GM12864 (cell line): ENCODE measurements at regions not wholly inside any gene's neighbourhood (a gene's known extent, or its start where the extent isn't known, plus 50 kb on each side); places are given as distances from the start of the nearest gene placed in this dataset.

Experiments
- DNase-seq: peaks from one replicate; pipeline ENCODE4 v3.0.0-alpha.2; 2011; ENCODE audit warnings: low read depth
- H3K4me3 ChIP-seq: 2 replicates; pipeline ENCODE4 v1.5.1; 2011; ENCODE audit warnings: mild to moderate bottlenecking, low read depth, low read length, control low read depth
- CTCF ChIP-seq: IDR thresholded peaks from 2 replicates; pipeline ENCODE4 v1.5.1; 2011; ENCODE audit warnings: low read depth, mild to moderate bottlenecking, moderate library complexity, low read length, control low read depth, inconsistent platforms; ENCODE audit errors: missing control alignments

- TF ChIP-seq CTCF: no peak
- DNase-seq: no peak
- H3K4me3 ChIP-seq: no peak overlapping the region
Measured at GRCh38 chr18:39842366-39842914, 2112.6 kb upstream of the PIK3C3 start.

DNA sequence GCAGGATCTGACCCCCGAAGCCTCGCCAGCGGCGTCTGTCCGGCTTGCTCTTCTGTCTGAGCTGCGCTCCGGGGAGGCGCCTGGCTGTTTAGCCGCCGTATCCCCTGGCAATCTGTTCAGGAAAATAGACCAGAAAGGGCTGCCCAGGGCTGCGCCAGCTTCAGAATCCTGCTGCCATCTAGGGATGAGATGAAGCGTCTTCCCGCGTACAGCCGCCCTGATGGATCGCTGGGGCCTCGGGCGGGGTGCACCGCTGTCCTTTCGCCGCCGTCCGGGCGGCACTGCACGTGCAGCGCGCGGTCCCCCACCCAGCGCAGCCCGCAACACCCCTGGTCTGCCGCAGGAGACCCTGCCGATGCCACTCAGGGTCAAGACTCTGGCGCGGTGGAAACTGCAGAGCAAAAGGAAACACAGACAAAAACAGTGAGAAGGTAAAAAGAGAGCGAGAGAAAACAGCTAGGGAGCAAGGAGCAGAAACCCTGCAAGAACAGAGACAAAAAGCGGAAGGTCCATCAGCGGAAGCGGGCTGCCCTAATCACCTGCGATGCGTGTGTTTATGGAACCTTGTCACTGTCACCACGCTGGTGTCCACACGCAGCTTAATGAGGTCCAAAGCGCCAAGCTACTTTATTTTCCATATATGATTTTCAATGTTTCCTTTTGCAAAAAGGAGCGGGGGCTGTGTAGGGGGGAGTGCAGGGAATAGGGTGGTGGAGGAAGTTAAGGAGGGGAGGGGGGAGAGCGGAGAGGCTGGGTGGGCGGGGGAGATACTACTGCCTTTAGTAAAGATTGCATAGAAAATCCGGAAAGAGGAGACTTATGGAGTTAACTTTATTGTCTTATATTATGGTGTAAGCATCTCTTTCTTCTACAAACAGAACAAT, 2113.3 kb upstream of the PIK3C3 start:
- no peak overlapping the region for H3K4me3 ChIP-seq
- TF ChIP-seq CTCF: no peak
- no peak for DNase-seq

DNA sequence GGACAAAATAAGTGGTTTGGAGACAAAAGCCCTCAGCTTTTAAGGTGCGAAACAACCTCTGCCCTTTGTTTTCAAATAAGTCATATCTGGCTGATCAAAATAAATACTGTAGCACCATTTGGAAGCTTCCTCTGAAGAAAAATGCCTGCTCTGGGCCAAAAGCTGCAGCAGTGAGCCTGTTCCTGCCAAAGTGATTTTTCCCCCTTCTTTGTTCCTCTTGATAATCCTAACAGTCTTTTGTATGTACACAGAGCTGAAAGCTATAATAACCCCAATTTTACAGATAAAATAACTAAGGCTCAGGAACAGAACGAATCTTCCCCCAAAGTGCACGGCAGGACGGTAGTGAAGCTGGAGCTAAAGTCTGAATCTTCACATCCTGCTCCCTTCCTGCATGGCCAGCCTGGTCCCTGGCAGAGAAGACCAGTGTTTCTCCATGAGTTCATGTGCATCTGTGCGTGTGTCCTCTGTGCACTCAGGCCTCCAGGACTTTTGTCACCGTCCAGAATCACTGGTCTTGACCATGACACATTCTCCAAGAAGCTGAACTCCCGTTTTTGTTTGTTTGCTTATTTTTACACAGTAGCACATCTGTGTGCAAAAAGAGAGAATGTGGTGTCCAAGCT, 2114.1 kb upstream of the PIK3C3 start:
- H3K4me3 ChIP-seq: no peak overlapping the region
- no peak for DNase-seq

GRCh38 chr18:39840406-39840805, 2114.6 kb upstream of the PIK3C3 start:
- H3K4me3 ChIP-seq: no peak overlapping the region
- no peak for DNase-seq
- TF ChIP-seq CTCF: no peak

More for the DNA sequence above, 2114.1 kb upstream of the PIK3C3 start:
- TF ChIP-seq CTCF: no peak

GRCh38 chr18:39839782-39840181, 2115.3 kb upstream of the PIK3C3 start:
- no peak for TF ChIP-seq CTCF
- no peak for DNase-seq
- no peak overlapping the region for H3K4me3 ChIP-seq

- no peak overlapping the region for H3K4me3 ChIP-seq
- no peak for DNase-seq
- no peak for TF ChIP-seq CTCF
Measured at GRCh38 chr18:39838831-39839230, 2116.2 kb upstream of the PIK3C3 start.
